ENCODE measurements at regions not wholly inside any gene's neighbourhood (a gene's known extent, or its start where the extent isn't known, plus 50 kb on each side); places are given as distances from the start of the nearest gene placed in this dataset.

DNA sequence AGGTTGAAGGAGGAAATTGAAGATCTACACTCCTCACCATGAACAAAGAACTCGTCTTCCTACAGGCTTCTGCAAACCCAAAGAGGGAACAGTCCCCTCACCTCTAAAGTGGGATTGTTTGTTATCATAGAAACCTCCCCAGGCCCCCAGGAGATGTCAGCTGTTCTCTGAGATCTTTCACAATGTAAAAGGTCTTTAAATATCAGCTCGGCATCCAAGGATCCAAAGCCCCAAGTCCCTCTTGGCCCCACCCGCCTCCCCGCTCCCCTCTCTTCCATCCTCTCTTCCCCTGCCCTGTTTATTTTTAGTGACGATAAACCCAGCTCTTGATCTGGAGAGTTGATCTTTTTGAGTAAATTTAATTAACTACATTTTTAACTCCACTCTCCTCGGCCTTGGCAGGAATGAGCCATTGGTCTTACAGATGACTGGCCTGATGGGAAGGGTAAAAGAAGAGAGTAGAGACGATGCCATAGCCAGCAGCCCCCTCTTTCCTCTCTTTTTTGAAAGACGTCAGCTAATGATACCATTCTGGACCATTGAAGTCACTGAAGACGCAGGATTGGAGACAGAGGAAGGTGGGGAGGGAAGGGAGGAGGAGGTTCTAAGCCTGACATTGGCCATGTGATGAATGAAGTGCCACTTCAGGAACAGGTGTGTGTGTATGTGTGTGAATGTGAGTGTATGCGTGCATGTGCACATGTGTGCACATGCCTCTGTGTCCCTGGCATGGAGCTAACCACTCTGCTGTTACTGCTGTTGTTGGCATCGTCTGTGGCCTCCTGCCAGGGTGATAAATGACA lies 521.8 kb downstream of the NTRK3 start:
- TF ChIP-seq, protein P1, sequence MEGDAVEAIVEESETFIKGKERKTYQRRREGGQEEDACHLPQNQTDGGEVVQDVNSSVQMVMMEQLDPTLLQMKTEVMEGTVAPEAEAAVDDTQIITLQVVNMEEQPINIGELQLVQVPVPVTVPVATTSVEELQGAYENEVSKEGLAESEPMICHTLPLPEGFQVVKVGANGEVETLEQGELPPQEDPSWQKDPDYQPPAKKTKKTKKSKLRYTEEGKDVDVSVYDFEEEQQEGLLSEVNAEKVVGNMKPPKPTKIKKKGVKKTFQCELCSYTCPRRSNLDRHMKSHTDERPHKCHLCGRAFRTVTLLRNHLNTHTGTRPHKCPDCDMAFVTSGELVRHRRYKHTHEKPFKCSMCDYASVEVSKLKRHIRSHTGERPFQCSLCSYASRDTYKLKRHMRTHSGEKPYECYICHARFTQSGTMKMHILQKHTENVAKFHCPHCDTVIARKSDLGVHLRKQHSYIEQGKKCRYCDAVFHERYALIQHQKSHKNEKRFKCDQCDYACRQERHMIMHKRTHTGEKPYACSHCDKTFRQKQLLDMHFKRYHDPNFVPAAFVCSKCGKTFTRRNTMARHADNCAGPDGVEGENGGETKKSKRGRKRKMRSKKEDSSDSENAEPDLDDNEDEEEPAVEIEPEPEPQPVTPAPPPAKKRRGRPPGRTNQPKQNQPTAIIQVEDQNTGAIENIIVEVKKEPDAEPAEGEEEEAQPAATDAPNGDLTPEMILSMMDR (IDR thresholded peaks at IDR 0.05), result no peak
- no peak for TF ChIP-seq ZFX (IDR thresholded peaks at IDR 0.05; ENCODE audit: borderline replicate concordance)
- no peak overlapping the region for H3K27ac ChIP-seq

DNA sequence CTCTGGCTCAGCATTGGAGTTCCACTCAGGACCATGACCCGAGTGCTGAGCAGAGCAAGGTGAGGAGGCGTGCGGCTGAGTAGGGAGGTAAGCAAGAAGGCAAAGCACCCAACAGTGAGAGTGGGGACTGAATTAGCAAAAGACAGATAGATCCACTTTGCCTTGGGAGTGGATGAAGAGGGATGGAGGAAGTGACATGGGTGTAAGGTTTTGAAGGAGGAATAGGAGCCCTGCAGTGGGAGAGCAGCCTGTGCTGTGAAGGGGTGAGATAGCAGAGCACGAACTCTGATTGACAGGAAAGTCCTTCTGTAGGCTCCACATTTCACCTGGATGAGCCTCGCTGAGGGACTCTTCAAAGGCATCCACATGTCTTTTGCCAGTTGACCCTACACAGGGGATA lies 522.6 kb downstream of the NTRK3 start:
- no peak for TF ChIP-seq ZFX (IDR thresholded peaks at IDR 0.05; ENCODE audit: borderline replicate concordance)
- TF ChIP-seq, protein P1 (IDR thresholded peaks at IDR 0.05), result no peak

GRCh38 chr15:87733541-87733941 lies 523.0 kb downstream of the NTRK3 start:
- H3K27ac ChIP-seq, result no peak overlapping the region
- no peak for TF ChIP-seq ZFX (IDR thresholded peaks at IDR 0.05; ENCODE audit: borderline replicate concordance)
- TF ChIP-seq, protein P1 (IDR thresholded peaks at IDR 0.05), result no peak

More for the DNA sequence above, 522.6 kb downstream of the NTRK3 start:
- no peak overlapping the region for H3K27ac ChIP-seq

- TF ChIP-seq, protein P1 (IDR thresholded peaks at IDR 0.05), result no peak
- no peak for TF ChIP-seq ZFX (IDR thresholded peaks at IDR 0.05; ENCODE audit: borderline replicate concordance)
- no peak overlapping the region for H3K27ac ChIP-seq
Measured at GRCh38 chr15:87732976-87733375, 523.6 kb downstream of the NTRK3 start.

DNA sequence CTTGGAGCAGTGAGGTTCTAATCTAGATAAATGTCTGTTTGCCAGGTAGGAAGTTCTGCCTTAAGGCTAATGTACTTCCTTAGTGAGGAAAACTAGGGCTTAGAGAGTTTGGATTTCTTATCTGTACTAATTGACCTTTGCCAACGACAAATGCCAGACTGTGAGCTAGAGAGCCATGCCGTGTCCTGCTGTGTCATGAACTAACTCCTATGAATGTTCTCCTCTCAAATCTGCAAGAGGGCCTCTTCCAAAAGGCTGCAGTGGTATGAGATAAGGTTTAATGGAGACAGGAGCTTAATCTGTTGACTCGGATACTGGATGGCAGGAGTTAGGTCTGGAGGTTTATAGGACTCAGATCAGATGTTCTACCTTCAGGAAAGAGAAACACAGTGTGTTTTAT lies 524.9 kb downstream of the NTRK3 start:
- H3K27ac ChIP-seq, result no peak overlapping the region
- no peak for TF ChIP-seq ZFX (IDR thresholded peaks at IDR 0.05; ENCODE audit: borderline replicate concordance)
- TF ChIP-seq, protein P1 (IDR thresholded peaks at IDR 0.05), result no peak

DNA sequence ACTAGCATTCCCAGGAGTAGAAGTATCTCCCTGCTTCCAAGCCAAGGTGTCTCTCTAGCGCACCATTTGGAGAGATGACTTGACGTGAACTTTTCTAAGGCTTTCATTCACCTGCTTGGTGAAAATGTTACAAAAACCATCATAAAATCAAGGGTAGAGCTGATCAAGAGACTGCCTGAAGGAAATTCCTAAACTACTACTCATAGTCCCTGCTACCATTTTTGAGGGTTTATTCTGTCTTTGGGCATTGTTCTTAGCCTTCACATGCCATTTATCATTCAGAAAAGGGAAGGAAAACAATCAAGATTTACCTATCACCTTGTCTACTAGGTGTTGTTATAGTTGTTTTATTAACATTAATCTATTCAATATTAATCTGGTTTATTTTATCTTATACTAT lies 525.8 kb downstream of the NTRK3 start:
- H3K27ac ChIP-seq, result no peak overlapping the region
- TF ChIP-seq, protein P1 (IDR thresholded peaks at IDR 0.05), result no peak
- no peak for TF ChIP-seq ZFX (IDR thresholded peaks at IDR 0.05; ENCODE audit: borderline replicate concordance)

DNA sequence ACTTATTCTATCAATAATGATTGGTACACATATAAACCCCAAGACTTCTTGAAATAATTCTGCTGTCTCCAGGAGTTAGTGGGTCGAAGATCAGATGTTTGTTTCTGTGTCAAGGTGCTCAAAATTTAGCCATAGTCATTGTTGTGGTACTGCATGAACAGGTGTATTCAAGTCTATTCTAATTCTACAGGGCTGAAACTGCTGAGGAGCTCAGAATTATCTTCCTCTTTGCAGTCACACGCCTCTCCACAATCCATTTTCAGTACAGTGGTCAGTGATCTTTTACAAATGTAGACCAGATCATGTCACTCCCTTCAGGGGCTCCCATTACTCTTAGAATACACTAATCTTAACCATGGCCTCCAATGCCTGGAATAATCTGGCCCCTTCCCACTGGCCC lies 527.5 kb downstream of the NTRK3 start:
- no peak for TF ChIP-seq ZFX (IDR thresholded peaks at IDR 0.05; ENCODE audit: borderline replicate concordance)
- TF ChIP-seq, protein P1 (IDR thresholded peaks at IDR 0.05), result no peak
- no peak overlapping the region for H3K27ac ChIP-seq

Measured in 22Rv1 (cell line).